WTC11 (cell line): ENCODE measurements at regions not wholly inside any gene's neighbourhood (a gene's known extent, or its start where the extent isn't known, plus 50 kb on each side); places are given as distances from the start of the nearest gene placed in this dataset.

Source experiments
- CREM ChIP-seq: sonication (generic); formaldehyde crosslinking; IDR thresholded peaks from 2 replicates; pipeline ENCODE4 v1.8.1; 2022; ENCODE audit warnings: mild to moderate bottlenecking, missing genetic modification reagents, moderate library complexity
- HMGA2 ChIP-seq: fragments of 250-450 bp; sonication (Bioruptor Pico); IDR thresholded peaks from 2 replicates; pipeline ENCODE4 v1.4.0; 2021; ENCODE audit warnings: mild to moderate bottlenecking, moderate library complexity
- NR2C2 ChIP-seq: sonication (generic); formaldehyde crosslinking; IDR thresholded peaks from 2 replicates; pipeline ENCODE4 v1.8.0; 2022; ENCODE audit warnings: mild to moderate bottlenecking, missing genetic modification reagents
- PRRX2 ChIP-seq: fragments of 250-450 bp; sonication (Bioruptor Pico); IDR thresholded peaks from 2 replicates; pipeline ENCODE4 v1.8.0; 2021; ENCODE audit warnings: mild to moderate bottlenecking
- RORB ChIP-seq: fragments of 250-450 bp; sonication (Bioruptor Pico); IDR thresholded peaks from 2 replicates; pipeline ENCODE4 v1.9.0; 2021; ENCODE audit warnings: mild to moderate bottlenecking
- SMAD4 ChIP-seq: sonication (generic); formaldehyde crosslinking; IDR thresholded peaks from 2 replicates; pipeline ENCODE4 v1.8.0; 2022; ENCODE audit warnings: mild to moderate bottlenecking, missing genetic modification reagents
- TEAD1 ChIP-seq: sonication (generic); formaldehyde crosslinking; IDR thresholded peaks from 2 replicates; pipeline ENCODE4 v1.8.0; 2022; ENCODE audit warnings: mild to moderate bottlenecking, missing genetic modification reagents
- ZNF121 ChIP-seq: sonication (generic); formaldehyde crosslinking; IDR thresholded peaks from 2 replicates; pipeline ENCODE4 v1.8.0; 2023; ENCODE audit warnings: missing genetic modification reagents
- ZNF138 ChIP-seq: sonication (generic); formaldehyde crosslinking; conservative IDR thresholded peaks from 2 replicates; pipeline ENCODE4 v1.8.1; 2022; ENCODE audit warnings: mild to moderate bottlenecking, moderate library complexity, missing genetic modification reagents
- ZNF219 ChIP-seq: sonication (generic); formaldehyde crosslinking; IDR thresholded peaks from 2 replicates; pipeline ENCODE4 v1.8.0; 2023; ENCODE audit warnings: missing genetic modification reagents, mild to moderate bottlenecking, borderline replicate concordance
- TF ChIP-seq, protein P1 (sequence below): fragments of 250-450 bp; sonication (Bioruptor Pico); IDR thresholded peaks from 2 replicates; pipeline ENCODE4 v1.9.0; 2021; ENCODE audit warnings: mild to moderate bottlenecking, borderline replicate concordance
- TF ChIP-seq, protein P2 (sequence below): fragments of 250-450 bp; sonication (Bioruptor Pico); IDR thresholded peaks from 2 replicates; pipeline ENCODE4 v1.9.0; 2021; ENCODE audit warnings: moderate library complexity, mild to moderate bottlenecking, inconsistent platforms, borderline replicate concordance
- TF ChIP-seq, protein P3 (sequence below): fragments of 250-450 bp; sonication (Bioruptor Pico); conservative IDR thresholded peaks from 2 replicates; pipeline ENCODE4 v1.9.0; 2021; ENCODE audit warnings: mild to moderate bottlenecking
- TF ChIP-seq, protein P4 (sequence below): sonication (generic); formaldehyde crosslinking; IDR thresholded peaks from 2 replicates; pipeline ENCODE4 v1.8.0; 2022; ENCODE audit warnings: mild to moderate bottlenecking, missing genetic modification reagents
- TF ChIP-seq, protein P5 (sequence below): sonication (generic); formaldehyde crosslinking; IDR thresholded peaks from 2 replicates; pipeline ENCODE4 v1.8.1; 2023; ENCODE audit warnings: mild to moderate bottlenecking, missing genetic modification reagents, borderline replicate concordance

DNA sequence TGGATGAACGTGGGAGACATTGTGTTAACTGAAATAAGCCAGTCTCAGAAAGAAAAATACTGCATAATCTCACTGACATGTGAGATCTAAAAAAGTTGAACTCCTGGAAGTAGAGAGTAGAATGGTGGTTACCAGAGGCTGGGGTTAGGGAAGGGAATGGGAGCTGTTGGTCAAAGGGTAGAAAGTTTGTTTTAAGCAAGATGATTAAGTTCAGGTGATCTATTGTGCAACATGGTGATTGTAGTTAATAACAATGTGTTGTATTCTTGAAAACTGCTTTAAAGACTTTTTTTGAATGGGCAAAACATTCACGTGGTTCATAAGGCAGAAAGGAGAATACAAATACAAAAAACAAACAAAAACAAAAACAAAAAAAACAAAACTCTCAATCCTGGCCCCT, 460.4 kb upstream of the TBX3 start (continued):
- TF ChIP-seq, protein P1, sequence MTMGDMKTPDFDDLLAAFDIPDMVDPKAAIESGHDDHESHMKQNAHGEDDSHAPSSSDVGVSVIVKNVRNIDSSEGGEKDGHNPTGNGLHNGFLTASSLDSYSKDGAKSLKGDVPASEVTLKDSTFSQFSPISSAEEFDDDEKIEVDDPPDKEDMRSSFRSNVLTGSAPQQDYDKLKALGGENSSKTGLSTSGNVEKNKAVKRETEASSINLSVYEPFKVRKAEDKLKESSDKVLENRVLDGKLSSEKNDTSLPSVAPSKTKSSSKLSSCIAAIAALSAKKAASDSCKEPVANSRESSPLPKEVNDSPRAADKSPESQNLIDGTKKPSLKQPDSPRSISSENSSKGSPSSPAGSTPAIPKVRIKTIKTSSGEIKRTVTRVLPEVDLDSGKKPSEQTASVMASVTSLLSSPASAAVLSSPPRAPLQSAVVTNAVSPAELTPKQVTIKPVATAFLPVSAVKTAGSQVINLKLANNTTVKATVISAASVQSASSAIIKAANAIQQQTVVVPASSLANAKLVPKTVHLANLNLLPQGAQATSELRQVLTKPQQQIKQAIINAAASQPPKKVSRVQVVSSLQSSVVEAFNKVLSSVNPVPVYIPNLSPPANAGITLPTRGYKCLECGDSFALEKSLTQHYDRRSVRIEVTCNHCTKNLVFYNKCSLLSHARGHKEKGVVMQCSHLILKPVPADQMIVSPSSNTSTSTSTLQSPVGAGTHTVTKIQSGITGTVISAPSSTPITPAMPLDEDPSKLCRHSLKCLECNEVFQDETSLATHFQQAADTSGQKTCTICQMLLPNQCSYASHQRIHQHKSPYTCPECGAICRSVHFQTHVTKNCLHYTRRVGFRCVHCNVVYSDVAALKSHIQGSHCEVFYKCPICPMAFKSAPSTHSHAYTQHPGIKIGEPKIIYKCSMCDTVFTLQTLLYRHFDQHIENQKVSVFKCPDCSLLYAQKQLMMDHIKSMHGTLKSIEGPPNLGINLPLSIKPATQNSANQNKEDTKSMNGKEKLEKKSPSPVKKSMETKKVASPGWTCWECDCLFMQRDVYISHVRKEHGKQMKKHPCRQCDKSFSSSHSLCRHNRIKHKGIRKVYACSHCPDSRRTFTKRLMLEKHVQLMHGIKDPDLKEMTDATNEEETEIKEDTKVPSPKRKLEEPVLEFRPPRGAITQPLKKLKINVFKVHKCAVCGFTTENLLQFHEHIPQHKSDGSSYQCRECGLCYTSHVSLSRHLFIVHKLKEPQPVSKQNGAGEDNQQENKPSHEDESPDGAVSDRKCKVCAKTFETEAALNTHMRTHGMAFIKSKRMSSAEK (CRISPR knock-in tag) = no peak
- TF ChIP-seq TEAD1 (CRISPR knock-in tag) (no peak), RORB (CRISPR knock-in tag) (no peak), ZNF219 (CRISPR knock-in tag) (no peak), PRRX2 (CRISPR knock-in tag) (no peak), SMAD4 (no peak), ZNF121 (CRISPR knock-in tag) (no peak), NR2C2 (no peak), HMGA2 (no peak), CREM (CRISPR knock-in tag) (no peak), ZNF138 (CRISPR knock-in tag) (no peak)
- TF ChIP-seq, protein P2, sequence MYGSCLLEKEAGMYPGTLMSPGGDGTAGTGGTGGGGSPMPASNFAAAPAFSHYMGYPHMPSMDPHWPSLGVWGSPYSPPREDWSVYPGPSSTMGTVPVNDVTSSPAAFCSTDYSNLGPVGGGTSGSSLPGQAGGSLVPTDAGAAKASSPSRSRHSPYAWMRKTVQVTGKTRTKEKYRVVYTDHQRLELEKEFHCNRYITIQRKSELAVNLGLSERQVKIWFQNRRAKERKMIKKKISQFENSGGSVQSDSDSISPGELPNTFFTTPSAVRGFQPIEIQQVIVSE = no peak
- TF ChIP-seq, protein P3, sequence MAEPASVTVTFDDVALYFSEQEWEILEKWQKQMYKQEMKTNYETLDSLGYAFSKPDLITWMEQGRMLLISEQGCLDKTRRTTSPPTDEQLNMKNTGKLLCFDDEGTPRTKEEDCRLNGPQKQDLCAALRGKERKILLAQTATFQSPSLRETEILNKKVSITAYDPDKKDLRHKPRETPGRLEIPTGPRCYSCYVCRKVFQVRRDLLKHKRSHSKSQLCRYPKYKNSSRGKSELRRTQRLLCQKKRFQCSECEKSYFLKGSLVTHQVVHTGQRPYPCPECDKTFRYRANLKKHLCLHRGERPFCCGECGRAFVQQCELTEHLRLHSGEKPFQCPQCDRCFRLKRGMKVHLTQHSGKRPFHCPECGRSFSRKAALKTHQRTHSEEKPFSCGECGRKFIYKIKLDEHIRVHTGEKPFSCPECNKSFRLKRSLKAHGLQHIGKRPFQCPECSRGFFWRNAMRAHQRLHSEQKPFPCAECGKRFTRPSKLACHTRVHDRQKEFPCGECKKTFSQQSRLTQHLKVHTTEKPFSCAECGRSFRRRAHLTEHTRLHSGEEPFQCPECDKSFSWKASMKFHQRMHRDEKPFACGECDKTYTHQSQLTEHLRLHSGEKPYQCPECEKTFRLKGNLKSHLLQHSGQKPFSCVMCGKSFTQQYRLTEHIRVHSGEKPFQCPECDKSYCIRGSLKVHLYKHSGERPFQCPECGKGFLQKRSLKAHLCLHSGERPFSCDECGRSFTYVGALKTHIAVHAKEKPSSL (CRISPR knock-in tag) = no peak
- TF ChIP-seq, protein P4, sequence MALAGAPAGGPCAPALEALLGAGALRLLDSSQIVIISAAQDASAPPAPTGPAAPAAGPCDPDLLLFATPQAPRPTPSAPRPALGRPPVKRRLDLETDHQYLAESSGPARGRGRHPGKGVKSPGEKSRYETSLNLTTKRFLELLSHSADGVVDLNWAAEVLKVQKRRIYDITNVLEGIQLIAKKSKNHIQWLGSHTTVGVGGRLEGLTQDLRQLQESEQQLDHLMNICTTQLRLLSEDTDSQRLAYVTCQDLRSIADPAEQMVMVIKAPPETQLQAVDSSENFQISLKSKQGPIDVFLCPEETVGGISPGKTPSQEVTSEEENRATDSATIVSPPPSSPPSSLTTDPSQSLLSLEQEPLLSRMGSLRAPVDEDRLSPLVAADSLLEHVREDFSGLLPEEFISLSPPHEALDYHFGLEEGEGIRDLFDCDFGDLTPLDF (CRISPR knock-in tag) = no peak
- TF ChIP-seq, protein P5, sequence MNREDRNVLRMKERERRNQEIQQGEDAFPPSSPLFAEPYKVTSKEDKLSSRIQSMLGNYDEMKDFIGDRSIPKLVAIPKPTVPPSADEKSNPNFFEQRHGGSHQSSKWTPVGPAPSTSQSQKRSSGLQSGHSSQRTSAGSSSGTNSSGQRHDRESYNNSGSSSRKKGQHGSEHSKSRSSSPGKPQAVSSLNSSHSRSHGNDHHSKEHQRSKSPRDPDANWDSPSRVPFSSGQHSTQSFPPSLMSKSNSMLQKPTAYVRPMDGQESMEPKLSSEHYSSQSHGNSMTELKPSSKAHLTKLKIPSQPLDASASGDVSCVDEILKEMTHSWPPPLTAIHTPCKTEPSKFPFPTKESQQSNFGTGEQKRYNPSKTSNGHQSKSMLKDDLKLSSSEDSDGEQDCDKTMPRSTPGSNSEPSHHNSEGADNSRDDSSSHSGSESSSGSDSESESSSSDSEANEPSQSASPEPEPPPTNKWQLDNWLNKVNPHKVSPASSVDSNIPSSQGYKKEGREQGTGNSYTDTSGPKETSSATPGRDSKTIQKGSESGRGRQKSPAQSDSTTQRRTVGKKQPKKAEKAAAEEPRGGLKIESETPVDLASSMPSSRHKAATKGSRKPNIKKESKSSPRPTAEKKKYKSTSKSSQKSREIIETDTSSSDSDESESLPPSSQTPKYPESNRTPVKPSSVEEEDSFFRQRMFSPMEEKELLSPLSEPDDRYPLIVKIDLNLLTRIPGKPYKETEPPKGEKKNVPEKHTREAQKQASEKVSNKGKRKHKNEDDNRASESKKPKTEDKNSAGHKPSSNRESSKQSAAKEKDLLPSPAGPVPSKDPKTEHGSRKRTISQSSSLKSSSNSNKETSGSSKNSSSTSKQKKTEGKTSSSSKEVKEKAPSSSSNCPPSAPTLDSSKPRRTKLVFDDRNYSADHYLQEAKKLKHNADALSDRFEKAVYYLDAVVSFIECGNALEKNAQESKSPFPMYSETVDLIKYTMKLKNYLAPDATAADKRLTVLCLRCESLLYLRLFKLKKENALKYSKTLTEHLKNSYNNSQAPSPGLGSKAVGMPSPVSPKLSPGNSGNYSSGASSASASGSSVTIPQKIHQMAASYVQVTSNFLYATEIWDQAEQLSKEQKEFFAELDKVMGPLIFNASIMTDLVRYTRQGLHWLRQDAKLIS (CRISPR knock-in tag) = no peak
- TF ChIP-seq, all 79 proteins: peak for 0
